Lung (tissue), 11 donors: ENCODE measurements at regions not wholly inside any gene's neighbourhood (a gene's known extent, or its start where the extent isn't known, plus 50 kb on each side); places are given as distances from the start of the nearest gene placed in this dataset.

Experiments
- ATAC-seq: fragments of 200-7000 bp; cut with Tn5 transposase; one replicate; pipeline ENCODE4 v1.9.1; 2020; ENCODE audit warnings: moderate number of reproducible peaks; ENCODE audit not compliant: insufficient read depth, low FRiP score
- DNase-seq, 3 donors: peaks; one replicate each; pipeline ENCODE4 v3.0.0-alpha.2; 2013 to 2017
- H3K27ac ChIP-seq, 2 donors: one replicate each; pipeline ENCODE4 v1.5.1; 2013; ENCODE audit warnings: mild to moderate bottlenecking in 2 of 2, moderate library complexity in 2 of 2, control low read depth in 1 of 2, inconsistent platforms in 1 of 2, low read depth in 1 of 2, low read length in 1 of 2
- H3K27me3 ChIP-seq, 3 donors: one replicate each; pipeline ENCODE4 v1.5.1; 2013; ENCODE audit warnings: low read length in 2 of 3; ENCODE audit not compliant: control insufficient read depth in 3 of 3, insufficient read depth in 3 of 3
- H3K36me3 ChIP-seq, 4 donors: one replicate each; pipeline ENCODE4 v1.5.1; 2013; ENCODE audit warnings: low read length in 4 of 4, mild to moderate bottlenecking in 1 of 4, moderate library complexity in 1 of 4; ENCODE audit not compliant: control insufficient read depth in 4 of 4, insufficient read depth in 4 of 4
- H3K4me1 ChIP-seq, 5 donors: one replicate each; pipeline ENCODE4 v1.5.1; 2013; ENCODE audit warnings: low read length in 5 of 5, mild to moderate bottlenecking in 2 of 5, moderate library complexity in 1 of 5; ENCODE audit not compliant: control insufficient read depth in 5 of 5, insufficient read depth in 5 of 5
- H3K4me3 ChIP-seq: one replicate; pipeline ENCODE4 v1.5.1; 2013; ENCODE audit warnings: mild to moderate bottlenecking, control low read depth, moderate library complexity
- H3K9ac ChIP-seq, 2 donors: one replicate each; pipeline ENCODE4 v1.5.1; 2013; ENCODE audit warnings: low read length in 2 of 2, control low read depth in 1 of 2; ENCODE audit not compliant: insufficient read depth in 1 of 2
- H3K9me3 ChIP-seq, 4 donors: one replicate each; pipeline ENCODE4 v1.5.1; 2013; ENCODE audit warnings: low read length in 3 of 4, mild to moderate bottlenecking in 1 of 4, moderate library complexity in 1 of 4; ENCODE audit not compliant: control insufficient read depth in 4 of 4, insufficient read depth in 3 of 4
- CTCF ChIP-seq: IDR thresholded peaks from 2 replicates; pipeline ENCODE4 v1.5.1; 2012; ENCODE audit warnings: mild to moderate bottlenecking; ENCODE audit errors: control extremely low read depth, extremely low read depth
- WGBS, 2 donors: extraction: QIAGEN DNeasy Blood & Tissue Kit; methylation state at CpG; one replicate each; pipeline ENCODE4 v1.1.7; 2013; 5-methylcytosine and 5-hydroxymethylcytosine counted together
- donor health status: control.
- donor health status: control.
- donor health status: Bipolar disorder and iron deficiency.
- donor health status: healthy.
- donor health status: DM: yes; HTN: yes; CAD: no.

- Histone ChIP-seq H3K9me3 (peaks cover 0 to 2% (median 0%) of the 10 kb centered on the region in 4 donors), H3K27ac (no peak overlapping the region), H3K4me3 (no peak overlapping the region), H3K9ac (no peak overlapping the region), H3K4me1 (peaks cover 0 to 3% (median 0%) of the 10 kb centered on the region in 5 donors), H3K36me3 (no peaks in the 10 kb centered on the region), H3K27me3 (no peaks in the 10 kb centered on the region)
- ATAC-seq (no peak), DNase-seq (no peak)
- TF ChIP-seq CTCF = no peak
- 75 to 88% methylated on average over 1 of the region's 1 CpG for WGBS, 2 donors
Observed at GRCh38 chr13:34076319-34076718, 258.4 kb downstream of the RFC3 start.

- Histone ChIP-seq H3K27ac (no peak overlapping the region), H3K9ac (peak overlapping the region in 1 of 2 donors; percentile 53), H3K9me3 (peaks cover 0 to 1% (median 0%) of the 10 kb centered on the region in 4 donors), H3K4me3 (no peak overlapping the region), H3K27me3 (no peaks in the 10 kb centered on the region), H3K36me3 (no peaks in the 10 kb centered on the region), H3K4me1 (peaks cover 0 to 3% (median 0%) of the 10 kb centered on the region in 5 donors)
- no peak for TF ChIP-seq CTCF
- no peak for ATAC-seq
- peak in 2 of 3 donors; percentile 57 to 64 for DNase-seq
- WGBS, 2 donors = 36 to 46% methylated on average over 4 of the region's 4 CpGs
Observed at GRCh38 chr13:34076943-34077703, 259.2 kb downstream of the RFC3 start.

GRCh38 chr13:34078334-34078999, 260.5 kb downstream of the RFC3 start:
- TF ChIP-seq CTCF = no peak
- WGBS, 2 donors = 57 to 70% methylated on average over 2 of the region's 2 CpGs

More at GRCh38 chr13:34078334-34078999, 260.5 kb downstream of the RFC3 start:
- Histone ChIP-seq H3K4me1 (peaks cover 0 to 3% (median 0%) of the 10 kb centered on the region in 5 donors), H3K9ac (no peak overlapping the region), H3K27ac (no peak overlapping the region), H3K27me3 (no peaks in the 10 kb centered on the region), H3K4me3 (no peak overlapping the region), H3K36me3 (no peaks in the 10 kb centered on the region), H3K9me3 (no peaks in the 10 kb centered on the region)
- no peak for ATAC-seq
- no peak for DNase-seq
